NB4 (cell line): ENCODE measurements at regions not wholly inside any gene's neighbourhood (a gene's known extent, or its start where the extent isn't known, plus 50 kb on each side); places are given as distances from the start of the nearest gene placed in this dataset.

Source experiments
- CTCF ChIP-seq: IDR thresholded peaks from one replicate; pipeline ENCODE4 v1.5.1; 2012; ENCODE audit warnings: low read depth, low read length
- MAX ChIP-seq: IDR thresholded peaks from 2 replicates; pipeline ENCODE4 v1.6.1; 2011; ENCODE audit warnings: low read depth, low read length
- MYC ChIP-seq: IDR thresholded peaks from 2 replicates; pipeline ENCODE4 v1.6.1; 2011; ENCODE audit warnings: low read depth, low read length
- POLR2A ChIP-seq: IDR thresholded peaks from 2 replicates; pipeline ENCODE4 v1.6.1; 2011; ENCODE audit warnings: mild to moderate bottlenecking; ENCODE audit not compliant: insufficient read length; ENCODE audit errors: extremely low read depth

- no peak for TF ChIP-seq POLR2A
- no peak for TF ChIP-seq CTCF
- no peak for TF ChIP-seq MYC
- no peak for TF ChIP-seq MAX
Measured at GRCh38 chr1:185520188-185520920, 203.3 kb upstream of the IVNS1ABP start.
